ENCODE measurements at regions not wholly inside any gene's neighbourhood (a gene's known extent, or its start where the extent isn't known, plus 50 kb on each side); places are given as distances from the start of the nearest gene placed in this dataset.

- Mint-ChIP-seq H3K4me1 (ENCODE audit: low read depth, unreplicated experiment) (no peaks in the 10 kb centered on the region), H3K4me3 (ENCODE audit: unreplicated experiment) (no peak overlapping the region), H3K36me3 (ENCODE audit: unreplicated experiment) (no peaks in the 10 kb centered on the region), H3K27me3 (ENCODE audit: unreplicated experiment) (peaks cover 1% of the 10 kb centered on the region), H3K27ac (ENCODE audit: unreplicated experiment) (no peak overlapping the region), H3K9me3 (ENCODE audit: unreplicated experiment) (no peaks in the 10 kb centered on the region)
- DNase-seq = no peak
- TF ChIP-seq CTCF (IDR thresholded peaks at IDR 0.05; ENCODE audit: partially characterized antibody, unreplicated experiment) = no peak
Observed at GRCh38 chr3:104745313-104745712, 621.4 kb upstream of the ALCAM start.

GRCh38 chr3:104746056-104746455 is 620.7 kb upstream of the ALCAM start:
- Mint-ChIP-seq H3K36me3 (ENCODE audit: unreplicated experiment) (no peaks in the 10 kb centered on the region), H3K27ac (ENCODE audit: unreplicated experiment) (no peak overlapping the region), H3K4me1 (ENCODE audit: low read depth, unreplicated experiment) (no peaks in the 10 kb centered on the region), H3K9me3 (ENCODE audit: unreplicated experiment) (no peaks in the 10 kb centered on the region), H3K4me3 (ENCODE audit: unreplicated experiment) (no peak overlapping the region), H3K27me3 (ENCODE audit: unreplicated experiment) (peaks cover 1% of the 10 kb centered on the region)
- no peak for TF ChIP-seq CTCF (IDR thresholded peaks at IDR 0.05; ENCODE audit: partially characterized antibody, unreplicated experiment)
- no peak for DNase-seq

GRCh38 chr3:104750581-104750980 is 616.1 kb upstream of the ALCAM start:
- Mint-ChIP-seq H3K36me3 (ENCODE audit: unreplicated experiment) (no peaks in the 10 kb centered on the region), H3K4me1 (ENCODE audit: low read depth, unreplicated experiment) (no peaks in the 10 kb centered on the region), H3K4me3 (ENCODE audit: unreplicated experiment) (no peak overlapping the region)

GRCh38 chr3:104755791-104756190 is 610.9 kb upstream of the ALCAM start:
- no peak overlapping the region for H3K27ac Mint-ChIP-seq (ENCODE audit: unreplicated experiment)
- H3K4me1 Mint-ChIP-seq (ENCODE audit: low read depth, unreplicated experiment) = no peaks in the 10 kb centered on the region
- no peak for TF ChIP-seq CTCF (IDR thresholded peaks at IDR 0.05; ENCODE audit: partially characterized antibody, unreplicated experiment)
- no peaks in the 10 kb centered on the region for H3K9me3 Mint-ChIP-seq (ENCODE audit: unreplicated experiment)
- H3K27me3 Mint-ChIP-seq (ENCODE audit: unreplicated experiment) = no peaks in the 10 kb centered on the region
- H3K4me3 Mint-ChIP-seq (ENCODE audit: unreplicated experiment) = no peak overlapping the region
- H3K36me3 Mint-ChIP-seq (ENCODE audit: unreplicated experiment) = no peaks in the 10 kb centered on the region
- DNase-seq = no peak

More at GRCh38 chr3:104750581-104750980, 616.1 kb upstream of the ALCAM start:
- H3K9me3 Mint-ChIP-seq (ENCODE audit: unreplicated experiment) = no peaks in the 10 kb centered on the region
- TF ChIP-seq CTCF (IDR thresholded peaks at IDR 0.05; ENCODE audit: partially characterized antibody, unreplicated experiment) = no peak
- H3K27me3 Mint-ChIP-seq (ENCODE audit: unreplicated experiment) = no peaks in the 10 kb centered on the region
- H3K27ac Mint-ChIP-seq (ENCODE audit: unreplicated experiment) = no peak overlapping the region
- DNase-seq = no peak

GRCh38 chr3:104763007-104763406 is 603.7 kb upstream of the ALCAM start:
- TF ChIP-seq CTCF (IDR thresholded peaks at IDR 0.05; ENCODE audit: partially characterized antibody, unreplicated experiment) = no peak
- no peaks in the 10 kb centered on the region for H3K36me3 Mint-ChIP-seq (ENCODE audit: unreplicated experiment)
- H3K9me3 Mint-ChIP-seq (ENCODE audit: unreplicated experiment) = no peaks in the 10 kb centered on the region
- H3K4me3 Mint-ChIP-seq (ENCODE audit: unreplicated experiment) = no peak overlapping the region
- no peak overlapping the region for H3K27ac Mint-ChIP-seq (ENCODE audit: unreplicated experiment)
- no peak for DNase-seq
- no peaks in the 10 kb centered on the region for H3K4me1 Mint-ChIP-seq (ENCODE audit: low read depth, unreplicated experiment)
- H3K27me3 Mint-ChIP-seq (ENCODE audit: unreplicated experiment) = no peaks in the 10 kb centered on the region
